ENCODE measurements at regions not wholly inside any gene's neighbourhood (a gene's known extent, or its start where the extent isn't known, plus 50 kb on each side); places are given as distances from the start of the nearest gene placed in this dataset.
"Not testable (repeated sequence)": the region's sequence is repeated elsewhere in the genome, so short reads cannot be mapped to it uniquely, and the experiment has no call there.

- DNase-seq: no peak
These were observed 122.4 kb upstream of the SMURF2 start for GRCh38 chr17:64784353-64785010.

GRCh38 chr17:64783556-64784352 is 121.6 kb upstream of the SMURF2 start:
- no peak for DNase-seq

- no peak for DNase-seq
These were observed 120.9 kb upstream of the SMURF2 start for GRCh38 chr17:64783031-64783461.

DNA sequence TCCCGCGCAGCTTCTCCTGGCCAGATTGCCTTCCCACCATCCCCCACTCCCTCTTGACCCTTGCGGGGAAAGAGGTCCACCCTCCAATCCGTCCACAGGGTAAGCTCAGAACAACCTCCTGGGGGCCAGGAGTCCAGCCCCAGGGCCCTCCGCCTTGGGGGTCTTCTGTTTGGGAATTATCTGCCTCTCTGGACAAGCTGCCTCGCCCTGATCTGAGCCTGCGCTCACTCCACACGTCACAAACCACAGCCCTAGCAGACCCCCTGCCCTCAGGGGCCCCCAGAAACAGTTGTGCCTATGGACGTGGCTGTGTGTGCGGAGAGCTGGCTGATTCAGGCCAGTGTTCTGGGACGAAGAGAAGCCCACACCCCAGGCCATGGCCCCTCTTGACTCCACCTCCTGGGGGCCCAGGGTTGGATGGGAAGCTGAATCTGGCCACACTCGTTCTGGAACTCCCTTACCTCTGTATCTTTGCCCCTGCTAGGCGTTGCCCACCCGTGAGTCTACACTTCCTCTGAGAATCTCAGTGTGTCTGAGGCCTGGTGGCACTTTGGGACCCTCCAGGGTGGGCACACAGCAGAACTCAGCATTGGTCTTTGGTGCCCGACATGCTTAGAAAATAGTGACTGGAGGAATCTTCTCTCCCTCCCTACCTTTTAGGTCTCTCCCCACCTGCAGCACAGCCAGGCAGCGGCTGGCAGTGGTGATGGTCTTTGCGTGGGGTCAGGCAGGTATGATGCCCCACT is 119.9 kb upstream of the SMURF2 start:
- no peak for DNase-seq

DNA sequence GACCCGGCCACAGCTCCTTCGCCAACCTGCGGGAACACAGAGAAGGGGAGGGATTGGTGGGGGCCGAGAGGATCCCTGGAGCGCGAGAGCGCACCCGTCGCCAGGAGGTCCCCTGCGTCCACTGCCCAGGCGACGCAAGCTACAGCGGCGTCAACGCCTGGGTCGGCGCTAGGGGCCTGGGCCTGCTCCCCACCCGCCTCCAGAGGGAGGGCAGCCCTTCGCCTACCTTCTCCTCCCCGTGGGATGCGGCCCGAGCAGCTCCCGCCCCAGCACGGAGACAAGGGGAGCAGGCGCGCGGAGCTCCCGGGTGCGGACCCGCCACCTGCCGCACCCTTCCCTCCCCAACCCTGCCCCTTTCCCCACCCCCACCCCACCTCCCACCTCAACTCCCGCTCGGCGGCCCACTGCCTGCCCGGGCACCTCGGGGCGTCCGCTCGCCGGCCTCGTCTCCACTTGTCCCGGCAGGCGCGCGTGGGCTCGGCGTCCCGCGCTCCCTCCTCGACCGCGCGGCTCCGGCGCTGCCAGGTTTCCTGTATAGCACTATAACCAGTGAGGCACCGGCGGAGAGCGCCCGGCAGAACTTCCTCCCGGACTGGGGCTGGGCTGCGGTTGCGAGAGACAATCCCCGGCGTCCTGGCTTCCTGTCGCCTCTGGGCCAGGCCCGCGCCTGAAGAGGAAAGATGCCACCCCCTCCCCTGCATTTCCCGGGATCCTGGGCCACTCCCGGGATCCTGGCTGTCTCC is 119.1 kb upstream of the SMURF2 start:
- peak; percentile 12 for DNase-seq

DNA sequence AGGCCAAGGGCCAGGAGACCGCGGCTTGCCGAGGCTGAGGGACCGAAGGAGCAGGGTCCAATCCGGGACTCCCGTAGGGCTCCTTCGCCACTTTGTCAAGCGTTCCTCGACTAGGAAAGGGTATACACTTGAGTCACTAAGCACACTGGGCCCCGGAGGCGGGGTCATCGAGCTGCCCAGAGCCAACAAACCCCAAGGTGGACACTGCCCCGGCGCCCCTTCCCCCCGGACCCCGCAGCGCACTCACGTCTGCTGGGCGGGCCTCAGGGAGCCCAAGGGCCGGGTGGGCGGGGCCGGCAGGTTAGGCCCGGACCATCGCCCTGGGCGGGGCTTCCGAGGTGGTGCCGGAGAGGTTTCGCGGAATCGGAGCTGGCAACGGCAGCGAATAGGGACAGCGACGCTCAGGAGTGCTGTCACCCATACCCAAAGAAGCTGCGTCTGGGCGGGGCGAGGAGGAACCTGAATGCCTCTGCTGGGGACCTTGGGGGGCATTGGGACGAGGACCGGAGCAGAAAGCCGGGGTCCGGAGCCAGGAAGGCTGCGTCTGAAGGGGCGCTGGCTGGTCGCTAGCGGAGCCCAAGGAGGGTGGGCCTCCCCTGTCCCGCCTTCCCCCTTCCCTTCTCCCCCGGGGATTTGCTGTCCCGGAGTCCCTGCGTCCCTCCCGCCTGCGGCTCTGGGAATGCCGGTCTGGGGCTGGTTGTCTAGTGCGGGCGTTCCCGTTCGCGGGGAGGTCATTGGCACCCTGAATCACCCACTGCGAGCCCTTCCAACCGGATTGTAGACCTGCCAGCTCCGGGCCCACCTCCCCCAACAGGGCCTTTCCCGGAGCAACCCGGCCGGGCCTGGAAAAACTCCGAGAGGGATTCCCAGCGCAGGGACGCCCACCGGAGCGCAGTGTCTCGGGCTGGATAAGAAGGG is 118.2 kb upstream of the SMURF2 start:
- DNase-seq: peak; percentile 47

DNA sequence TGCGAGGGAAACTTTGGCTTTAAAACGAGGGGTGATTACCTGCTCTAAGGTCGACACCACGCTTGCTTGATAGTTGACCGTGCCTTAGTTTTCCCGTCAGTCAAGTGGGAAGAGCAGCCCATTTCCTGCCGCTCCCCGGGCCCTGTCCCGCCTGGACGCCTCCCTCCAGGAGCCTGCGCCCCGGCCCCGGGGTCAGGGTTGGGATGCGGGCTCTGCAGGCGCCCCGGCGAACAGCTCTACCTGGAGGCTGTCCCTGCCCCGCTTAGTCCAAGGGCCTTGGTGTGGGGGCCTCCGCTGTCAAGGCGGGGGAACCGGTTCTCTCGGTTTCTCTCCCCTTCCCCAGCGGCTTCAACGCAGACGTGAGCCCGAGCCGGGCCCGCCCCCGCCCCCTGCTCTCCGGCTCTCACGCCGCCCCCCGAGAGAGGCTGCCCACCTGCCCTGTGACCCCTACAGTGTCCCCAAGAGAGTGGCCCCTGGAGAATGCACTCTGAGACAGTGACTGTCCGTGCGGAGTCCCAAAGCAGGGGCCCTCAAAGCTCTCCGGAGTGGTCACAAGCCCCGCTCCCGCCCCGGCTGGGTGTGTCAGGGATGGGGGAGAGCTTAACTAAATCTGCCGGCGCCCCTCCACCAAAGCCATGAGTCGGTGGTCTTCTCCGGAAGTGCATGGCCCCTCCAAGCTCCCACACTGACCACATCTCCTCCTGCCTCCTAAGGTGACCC is 117.4 kb upstream of the SMURF2 start:
- DNase-seq: no peak

- not testable (repeated sequence) for DNase-seq
These were observed 116.9 kb upstream of the SMURF2 start for GRCh38 chr17:64779098-64779375.

GRCh38 chr17:64778240-64779097 is 116.4 kb upstream of the SMURF2 start:
- peak; percentile 30 for DNase-seq

DNA sequence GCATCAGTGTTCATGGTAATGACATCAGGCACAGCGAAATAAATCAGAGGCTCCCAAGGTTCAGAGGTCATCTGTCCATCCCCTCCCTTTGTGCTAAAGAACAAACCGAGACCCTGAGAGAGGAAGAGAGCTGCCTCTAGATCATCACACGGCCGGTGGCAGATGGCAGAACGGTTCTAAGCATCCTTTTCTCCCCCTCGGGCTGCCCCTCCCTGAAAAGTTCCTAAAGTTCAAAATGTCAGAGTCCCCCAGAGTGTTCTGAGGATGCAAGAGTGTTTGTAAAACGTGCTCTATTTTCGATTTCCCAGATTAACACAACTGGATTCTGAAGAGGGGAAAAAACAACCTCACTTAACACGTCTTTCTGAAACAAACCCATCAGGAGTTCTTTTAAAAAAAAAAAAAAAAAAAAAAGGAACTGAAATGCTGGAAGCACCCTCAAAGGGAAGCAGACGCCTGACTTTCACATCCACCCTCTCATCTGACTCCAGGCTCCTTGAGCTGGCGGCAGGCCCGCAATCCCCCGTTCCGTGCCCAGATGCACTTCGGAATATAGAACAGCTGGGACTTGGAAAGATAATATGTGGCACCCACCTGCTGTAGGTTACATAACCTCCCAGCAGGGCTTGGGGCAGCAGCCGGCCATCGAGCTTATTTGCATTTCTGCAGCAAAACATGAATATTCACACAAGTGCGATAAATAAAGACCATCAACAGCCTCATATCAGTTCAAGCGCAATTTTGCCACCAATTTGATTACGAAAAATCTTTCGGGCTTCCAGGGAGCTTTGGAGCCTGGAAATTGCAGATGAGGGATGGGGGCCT is 115.5 kb upstream of the SMURF2 start:
- DNase-seq: peak; percentile 45

- DNase-seq: peak; percentile 67
These were observed 114.8 kb upstream of the SMURF2 start for GRCh38 chr17:64776720-64777414.

DNA sequence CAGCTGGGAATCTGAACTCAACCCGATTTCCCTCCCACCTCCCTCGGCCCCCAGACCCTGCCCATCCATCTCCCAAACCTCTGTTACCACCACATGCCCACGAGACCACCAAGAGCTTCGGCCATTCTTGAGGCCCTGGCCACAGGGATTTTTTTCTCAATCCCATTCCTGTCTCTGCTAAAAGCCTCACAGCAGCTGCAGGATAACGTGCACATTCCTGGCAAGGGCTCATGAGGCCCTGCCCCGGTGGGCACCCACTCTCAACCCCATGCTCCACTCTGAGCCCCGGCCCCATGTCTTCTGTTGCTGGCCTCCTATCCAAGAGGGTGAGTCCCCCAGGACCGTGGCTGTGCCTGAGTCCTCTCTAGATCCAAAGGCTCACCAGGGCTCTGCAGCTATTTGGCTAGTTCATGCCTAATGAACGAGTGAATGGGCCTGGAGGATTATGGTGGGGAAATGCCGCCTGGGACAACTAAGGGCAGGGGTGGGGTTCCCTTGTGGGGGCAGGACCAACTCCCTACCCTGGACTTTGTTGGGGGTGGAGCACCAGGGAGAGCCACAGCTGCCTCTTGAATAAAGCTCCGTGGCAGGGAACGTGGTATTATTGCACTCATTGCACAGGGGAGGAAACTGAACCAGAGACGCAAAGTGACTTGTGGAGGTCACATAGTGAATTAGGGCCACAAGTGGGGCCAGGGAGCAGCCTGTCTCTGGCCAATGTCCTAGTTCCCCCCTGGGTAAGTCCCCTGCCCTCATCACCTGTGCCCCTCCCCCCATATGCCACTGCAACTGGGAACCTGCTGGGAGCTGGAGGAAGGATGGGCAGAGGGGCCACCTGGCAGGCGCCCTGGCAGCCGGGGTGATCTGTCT is 113.8 kb upstream of the SMURF2 start:
- DNase-seq: no peak

GRCh38 chr17:64774888-64775540 is 112.9 kb upstream of the SMURF2 start:
- DNase-seq: no peak

DNA sequence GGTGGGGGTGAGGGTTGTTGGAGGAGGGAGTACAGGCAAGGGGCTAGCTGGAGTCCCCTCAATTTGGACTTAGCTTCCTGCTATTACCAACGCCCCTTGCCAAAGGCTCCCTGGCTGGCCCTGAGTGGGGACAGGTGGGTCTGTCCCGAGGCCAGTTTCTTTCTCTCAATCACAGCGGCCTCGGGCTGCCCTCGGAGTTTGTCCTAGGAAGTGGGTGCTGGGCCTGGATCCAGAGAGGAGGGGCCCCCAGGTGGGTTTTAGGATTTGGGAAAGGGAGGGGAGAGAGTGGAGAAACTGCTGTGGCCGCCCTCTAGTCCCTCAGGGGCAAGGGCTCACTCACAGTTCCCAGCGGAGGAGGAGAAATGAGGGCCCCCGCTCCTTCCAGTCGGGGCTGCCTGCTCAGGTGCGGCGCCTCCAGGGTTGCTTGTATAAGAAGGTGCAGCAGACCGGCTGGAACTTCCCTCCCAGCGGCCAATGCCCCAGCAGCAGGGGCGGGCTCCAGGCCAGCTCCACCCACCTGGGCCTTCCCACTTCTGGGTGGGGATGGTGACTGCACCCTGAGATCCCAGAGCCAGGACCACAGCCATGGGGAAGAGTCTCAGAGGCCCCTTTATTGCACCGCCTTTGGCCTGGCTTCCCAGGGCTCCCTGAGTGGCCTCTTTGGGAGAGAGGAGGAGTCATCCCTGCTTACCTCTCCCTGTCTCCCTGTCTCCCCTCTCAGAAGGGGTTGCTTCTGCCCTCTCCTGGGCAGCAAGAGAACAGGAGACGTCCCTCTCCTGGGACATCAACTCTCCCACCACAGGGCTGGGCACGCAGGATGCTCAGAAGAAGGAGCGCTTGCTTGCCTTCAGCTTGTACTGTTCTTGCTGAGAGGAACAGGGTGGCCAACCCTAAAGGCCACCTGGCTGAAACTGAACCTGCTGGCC is 112.0 kb upstream of the SMURF2 start:
- DNase-seq: peak; percentile 92

DNA sequence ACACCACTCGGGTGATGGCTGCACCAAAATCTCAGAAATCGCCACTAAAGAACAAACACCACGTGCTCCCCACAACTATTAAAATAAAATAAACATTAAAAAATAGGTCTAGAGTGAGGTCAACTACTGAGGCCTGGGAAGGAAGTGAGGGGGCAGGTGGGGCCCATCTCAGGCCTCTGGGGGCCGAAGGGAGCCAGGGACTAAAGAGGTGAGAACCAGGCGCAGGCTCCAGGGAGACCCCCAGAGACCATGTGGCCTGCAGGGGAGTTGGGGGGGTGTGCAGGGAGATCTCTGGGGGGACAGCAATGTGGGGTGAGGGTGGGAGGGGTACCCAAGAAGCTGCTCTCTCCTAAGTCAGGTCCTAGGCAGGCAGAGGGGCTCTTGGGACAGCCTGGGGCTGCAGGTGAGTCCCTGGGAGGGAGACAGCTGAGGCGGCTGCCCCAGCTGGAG is 111.3 kb upstream of the SMURF2 start:
- no peak for DNase-seq

- DNase-seq: no peak
These were observed 110.8 kb upstream of the SMURF2 start for GRCh38 chr17:64772845-64773299.
